ENCODE measurements at regions not wholly inside any gene's neighbourhood (a gene's known extent, or its start where the extent isn't known, plus 50 kb on each side); places are given as distances from the start of the nearest gene placed in this dataset.

GRCh38 chr5:5622806-5623205, 200.3 kb downstream of the ICE1 start:
- no peak overlapping the region for H3K9ac ChIP-seq
- H3K4me3 ChIP-seq, result no peak overlapping the region; a peak in 1 of 20 replicates
- H3K9me3 ChIP-seq (replicated peaks in 1 of 11), result peaks cover 29 to 46% (median 39%) of the 10 kb centered on the region in 11 experiments
- no peak for TF ChIP-seq Cebpa-rat (IDR thresholded peaks at IDR 0.05)
- no peak overlapping the region for H3K4me2 ChIP-seq
- no peaks in the 10 kb centered on the region for H3K4me1 ChIP-seq
- H4K20me1 ChIP-seq, result no peaks in the 10 kb centered on the region
- H3K27ac ChIP-seq, result no peak overlapping the region
- no peaks in the 10 kb centered on the region for H3K27me3 ChIP-seq
- H3K36me3 ChIP-seq, result peaks cover 0 to 6% (median 0%) of the 10 kb centered on the region in 11 experiments; a peak in 3 of 22 replicates

GRCh38 chr5:5619546-5619945, 197.1 kb downstream of the ICE1 start:
- Histone ChIP-seq H3K9ac (no peak overlapping the region), H3K27ac (no peak overlapping the region), H3K4me1 (no peaks in the 10 kb centered on the region), H4K20me1 (no peaks in the 10 kb centered on the region), H3K36me3 (peaks cover 0 to 6% (median 0%) of the 10 kb centered on the region in 11 experiments; a peak in 3 of 22 replicates), H3K9me3 (replicated peaks in 1 of 11) (peaks cover 26 to 36% (median 34%) of the 10 kb centered on the region in 11 experiments), H3K27me3 (no peaks in the 10 kb centered on the region), H3K4me3 (no peak overlapping the region), H3K4me2 (no peak overlapping the region)
- no peak for TF ChIP-seq Cebpa-rat (IDR thresholded peaks at IDR 0.05)

- Histone ChIP-seq H3K36me3 (no peaks in the 10 kb centered on the region), H3K9me3 (replicated peaks in 1 of 11) (peaks cover 1 to 11% (median 8%) of the 10 kb centered on the region in 11 experiments; a peak in 19 of 22 replicates), H4K20me1 (no peaks in the 10 kb centered on the region), H3K27ac (no peak overlapping the region), H3K4me1 (peaks cover 0 to 4% (median 0%) of the 10 kb centered on the region in 10 experiments; a peak in 2 of 20 replicates), H3K4me3 (no peak overlapping the region), H3K9ac (no peak overlapping the region), H3K4me2 (no peak overlapping the region), H3K27me3 (no peaks in the 10 kb centered on the region)
- no peak for TF ChIP-seq Cebpa-rat (IDR thresholded peaks at IDR 0.05)
Observed at GRCh38 chr5:5617024-5617423, 194.5 kb downstream of the ICE1 start.

- no peak overlapping the region for H3K4me3 ChIP-seq
- H3K9me3 ChIP-seq (replicated peaks in 1 of 11), result peaks cover 0 to 8% (median 2%) of the 10 kb centered on the region in 11 experiments; a peak in 7 of 22 replicates
- no peak for TF ChIP-seq Cebpa-rat (IDR thresholded peaks at IDR 0.05)
- no peaks in the 10 kb centered on the region for H4K20me1 ChIP-seq
- no peak overlapping the region for H3K4me2 ChIP-seq
- no peaks in the 10 kb centered on the region for H3K36me3 ChIP-seq
- H3K27me3 ChIP-seq, result no peaks in the 10 kb centered on the region
- peaks cover 0 to 5% (median 0%) of the 10 kb centered on the region in 10 experiments; a peak in 2 of 20 replicates for H3K4me1 ChIP-seq
- no peak overlapping the region for H3K27ac ChIP-seq
- H3K9ac ChIP-seq, result no peak overlapping the region
Observed at GRCh38 chr5:5616247-5616895, 193.9 kb downstream of the ICE1 start.

GRCh38 chr5:5615569-5615968, 193.1 kb downstream of the ICE1 start:
- H3K4me1 ChIP-seq, result peaks cover 0 to 5% (median 0%) of the 10 kb centered on the region in 10 experiments; a peak in 2 of 20 replicates
- no peak for TF ChIP-seq Cebpa-rat (IDR thresholded peaks at IDR 0.05)
- no peaks in the 10 kb centered on the region for H3K27me3 ChIP-seq
- no peak overlapping the region for H3K4me3 ChIP-seq
- H4K20me1 ChIP-seq, result no peaks in the 10 kb centered on the region
- no peak overlapping the region for H3K4me2 ChIP-seq
- no peaks in the 10 kb centered on the region for H3K36me3 ChIP-seq
- no peak overlapping the region for H3K9ac ChIP-seq
- 0 out of 22 replicates have a peak, but pooled peaks cover 0 to under 1% (median 0%) of the 10 kb centered on the region in 11 experiments for H3K9me3 ChIP-seq (replicated peaks in 1 of 11)
- H3K27ac ChIP-seq, result no peak overlapping the region

- H3K36me3 ChIP-seq, result no peaks in the 10 kb centered on the region
- H3K4me2 ChIP-seq, result no peak overlapping the region
- no peaks in the 10 kb centered on the region for H4K20me1 ChIP-seq
- H3K27ac ChIP-seq, result no peak overlapping the region
- no peak overlapping the region for H3K9ac ChIP-seq
- peaks cover 0 to 9% (median 0%) of the 10 kb centered on the region in 10 experiments; a peak in 2 of 20 replicates for H3K4me1 ChIP-seq
- no peaks in the 10 kb centered on the region for H3K9me3 ChIP-seq (replicated peaks in 1 of 11)
- no peak overlapping the region for H3K4me3 ChIP-seq
- no peak for TF ChIP-seq Cebpa-rat (IDR thresholded peaks at IDR 0.05)
- no peaks in the 10 kb centered on the region for H3K27me3 ChIP-seq
Observed at GRCh38 chr5:5613261-5613990, 190.9 kb downstream of the ICE1 start.

- Histone ChIP-seq H3K9ac (no peak overlapping the region), H3K4me1 (peaks cover 0 to 9% (median 0%) of the 10 kb centered on the region in 10 experiments; a peak in 2 of 20 replicates), H4K20me1 (no peaks in the 10 kb centered on the region), H3K4me3 (no peak overlapping the region), H3K9me3 (replicated peaks in 1 of 11) (no peaks in the 10 kb centered on the region), H3K36me3 (no peaks in the 10 kb centered on the region), H3K27ac (no peak overlapping the region), H3K27me3 (no peaks in the 10 kb centered on the region), H3K4me2 (0 out of 22 replicates have a peak overlapping the region, but pooled peaks of 1 of the 11 experiments have one; percentile 5)
- no peak for TF ChIP-seq Cebpa-rat (IDR thresholded peaks at IDR 0.05)
Observed at GRCh38 chr5:5612096-5612495, 189.6 kb downstream of the ICE1 start.

GRCh38 chr5:5609935-5610334, 187.5 kb downstream of the ICE1 start:
- no peak overlapping the region for H3K4me2 ChIP-seq
- no peaks in the 10 kb centered on the region for H3K9me3 ChIP-seq (replicated peaks in 1 of 11)
- TF ChIP-seq Cebpa-rat (IDR thresholded peaks at IDR 0.05), result no peak

GRCh38 chr5:5605170-5605764, 182.8 kb downstream of the ICE1 start:
- H3K9me3 ChIP-seq (replicated peaks in 1 of 11), result no peaks in the 10 kb centered on the region
- H3K27ac ChIP-seq, result no peak overlapping the region
- H3K27me3 ChIP-seq, result no peaks in the 10 kb centered on the region
- no peak overlapping the region for H3K4me2 ChIP-seq
- H4K20me1 ChIP-seq, result no peaks in the 10 kb centered on the region
- TF ChIP-seq Cebpa-rat (IDR thresholded peaks at IDR 0.05), result no peak
- no peak overlapping the region for H3K4me3 ChIP-seq
- no peaks in the 10 kb centered on the region for H3K36me3 ChIP-seq
- H3K4me1 ChIP-seq, result 0 out of 20 replicates have a peak, but pooled peaks cover 0 to 4% (median 0%) of the 10 kb centered on the region in 10 experiments
- H3K9ac ChIP-seq, result no peak overlapping the region

More at GRCh38 chr5:5609935-5610334, 187.5 kb downstream of the ICE1 start:
- no peaks in the 10 kb centered on the region for H4K20me1 ChIP-seq
- peaks cover 0 to 9% (median 0%) of the 10 kb centered on the region in 10 experiments; a peak in 2 of 20 replicates for H3K4me1 ChIP-seq
- H3K27me3 ChIP-seq, result no peaks in the 10 kb centered on the region
- H3K9ac ChIP-seq, result no peak overlapping the region
- no peaks in the 10 kb centered on the region for H3K36me3 ChIP-seq
- H3K27ac ChIP-seq, result no peak overlapping the region
- no peak overlapping the region for H3K4me3 ChIP-seq

Data from BLaER1 treated with 17β-estradiol and CSF1 and Interleukin-3, amounts not matched to agents 10 nM and 100 nM (cell line).